Glutamatergic neuron (in vitro differentiated cells): ENCODE measurements at regions not wholly inside any gene's neighbourhood (a gene's known extent, or its start where the extent isn't known, plus 50 kb on each side); places are given as distances from the start of the nearest gene placed in this dataset.

ENCODE experiments used
- DNase-seq: peaks from one replicate; pipeline ENCODE4 v3.0.0; 2022
- H3K27ac Mint-ChIP-seq: one replicate; pipeline ENCODE4 v1.8.0; 2020; ENCODE audit warnings: mild to moderate bottlenecking, mixed read lengths, inconsistent platforms; ENCODE audit not compliant: unreplicated experiment
- H3K27me3 Mint-ChIP-seq: one replicate; pipeline ENCODE4 v1.8.0; 2020; ENCODE audit warnings: mild to moderate bottlenecking, moderate library complexity, mixed read lengths, inconsistent platforms; ENCODE audit not compliant: unreplicated experiment
- H3K36me3 Mint-ChIP-seq: one replicate; pipeline ENCODE4 v1.8.0; 2020; ENCODE audit warnings: mild to moderate bottlenecking, mixed read lengths, inconsistent platforms; ENCODE audit not compliant: unreplicated experiment
- H3K4me1 Mint-ChIP-seq: one replicate; pipeline ENCODE4 v1.8.0; 2020; ENCODE audit warnings: mild to moderate bottlenecking, low read depth, mixed read lengths, inconsistent platforms; ENCODE audit not compliant: unreplicated experiment
- H3K4me3 Mint-ChIP-seq: one replicate; pipeline ENCODE4 v1.8.0; 2020; ENCODE audit warnings: mild to moderate bottlenecking, mixed read lengths, inconsistent platforms; ENCODE audit not compliant: unreplicated experiment
- H3K9me3 Mint-ChIP-seq: one replicate; pipeline ENCODE4 v1.8.0; 2020; ENCODE audit warnings: mild to moderate bottlenecking, moderate library complexity, mixed read lengths, inconsistent platforms; ENCODE audit not compliant: unreplicated experiment
- TF ChIP-seq, protein P1 (sequence below): fragments of 200-600 bp; sonication (generic); IDR thresholded peaks from one replicate; pipeline ENCODE4 v1.5.0; 2021; ENCODE audit not compliant: partially characterized antibody, unreplicated experiment

DNA sequence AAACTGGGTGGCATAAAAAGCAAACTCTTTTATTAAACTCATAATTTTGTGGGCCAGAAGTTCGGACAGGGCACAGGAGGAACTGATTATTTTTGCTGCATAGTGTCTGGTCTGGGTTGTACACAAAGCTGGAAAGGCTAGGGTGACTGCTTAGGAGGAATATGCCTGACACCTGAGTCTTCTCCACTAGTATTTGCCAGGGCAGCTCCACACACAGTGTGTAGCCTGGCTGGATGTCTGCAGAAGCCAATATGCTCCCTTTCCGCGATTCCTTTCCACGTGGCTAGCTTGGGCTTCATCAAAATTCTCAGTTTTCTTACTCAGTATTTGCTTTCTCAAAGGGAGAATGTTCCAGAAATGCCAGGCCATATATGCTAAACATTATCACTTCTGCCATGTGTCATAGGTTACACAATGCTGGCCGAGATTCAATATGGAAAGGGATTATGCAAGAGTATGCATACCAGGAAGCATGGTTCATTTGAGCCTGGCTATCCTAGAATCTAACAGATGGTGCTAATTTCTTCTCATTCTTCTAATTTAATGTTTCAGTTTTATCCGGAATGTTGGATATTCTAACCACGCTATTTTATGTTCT lies 142.7 kb upstream of the DOK6 start:
- Mint-ChIP-seq H3K27ac (no peak overlapping the region), H3K9me3 (no peaks in the 10 kb centered on the region), H3K36me3 (no peaks in the 10 kb centered on the region), H3K4me1 (peaks cover 3% of the 10 kb centered on the region), H3K27me3 (no peaks in the 10 kb centered on the region), H3K4me3 (no peak overlapping the region)
- no peak for DNase-seq
- TF ChIP-seq, protein P1, sequence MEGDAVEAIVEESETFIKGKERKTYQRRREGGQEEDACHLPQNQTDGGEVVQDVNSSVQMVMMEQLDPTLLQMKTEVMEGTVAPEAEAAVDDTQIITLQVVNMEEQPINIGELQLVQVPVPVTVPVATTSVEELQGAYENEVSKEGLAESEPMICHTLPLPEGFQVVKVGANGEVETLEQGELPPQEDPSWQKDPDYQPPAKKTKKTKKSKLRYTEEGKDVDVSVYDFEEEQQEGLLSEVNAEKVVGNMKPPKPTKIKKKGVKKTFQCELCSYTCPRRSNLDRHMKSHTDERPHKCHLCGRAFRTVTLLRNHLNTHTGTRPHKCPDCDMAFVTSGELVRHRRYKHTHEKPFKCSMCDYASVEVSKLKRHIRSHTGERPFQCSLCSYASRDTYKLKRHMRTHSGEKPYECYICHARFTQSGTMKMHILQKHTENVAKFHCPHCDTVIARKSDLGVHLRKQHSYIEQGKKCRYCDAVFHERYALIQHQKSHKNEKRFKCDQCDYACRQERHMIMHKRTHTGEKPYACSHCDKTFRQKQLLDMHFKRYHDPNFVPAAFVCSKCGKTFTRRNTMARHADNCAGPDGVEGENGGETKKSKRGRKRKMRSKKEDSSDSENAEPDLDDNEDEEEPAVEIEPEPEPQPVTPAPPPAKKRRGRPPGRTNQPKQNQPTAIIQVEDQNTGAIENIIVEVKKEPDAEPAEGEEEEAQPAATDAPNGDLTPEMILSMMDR, result no peak

DNA sequence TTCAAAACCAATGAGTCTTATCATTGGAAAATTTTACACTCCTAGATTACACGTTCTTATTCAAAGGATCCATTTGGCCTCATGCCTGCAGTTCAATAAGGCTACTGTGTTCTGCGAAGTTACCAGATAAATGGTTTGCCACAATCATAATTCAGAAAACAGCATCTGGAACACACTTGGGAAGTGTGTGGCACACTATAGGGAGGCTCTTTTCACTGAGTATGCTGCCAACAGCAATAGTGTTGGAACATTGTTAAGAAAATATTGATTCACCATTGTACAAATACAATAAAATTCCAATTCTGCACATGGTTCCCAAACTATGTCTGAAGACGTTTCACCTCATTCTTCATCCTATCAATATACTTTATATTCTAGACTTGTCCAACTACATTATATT lies 141.4 kb upstream of the DOK6 start:
- Mint-ChIP-seq H3K4me3 (no peak overlapping the region), H3K4me1 (peaks cover 3% of the 10 kb centered on the region), H3K27me3 (no peaks in the 10 kb centered on the region), H3K9me3 (no peaks in the 10 kb centered on the region), H3K36me3 (no peaks in the 10 kb centered on the region), H3K27ac (no peak overlapping the region)
- TF ChIP-seq, protein P1, result no peak
- no peak for DNase-seq

DNA sequence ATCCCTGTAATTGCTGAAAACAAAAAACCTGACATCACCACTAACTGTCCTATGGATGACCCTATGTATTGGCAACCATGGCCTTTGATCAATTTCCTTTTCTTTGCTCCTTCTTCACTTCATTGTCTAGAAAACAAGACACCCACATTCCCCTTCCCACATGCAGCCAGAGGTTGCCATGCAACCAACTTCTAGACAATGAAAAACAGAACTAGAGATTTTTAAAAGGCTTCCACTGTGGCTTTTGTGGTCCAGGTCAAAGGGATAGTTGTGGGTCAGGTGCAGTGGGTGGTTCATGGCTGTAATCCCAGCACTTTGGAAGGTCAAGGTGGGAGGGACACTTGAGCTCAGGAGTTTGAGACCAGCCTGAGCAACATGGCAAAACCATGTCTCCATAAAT lies 139.3 kb upstream of the DOK6 start:
- Mint-ChIP-seq H3K27ac (no peak overlapping the region), H3K4me3 (no peak overlapping the region), H3K27me3 (no peaks in the 10 kb centered on the region), H3K36me3 (no peaks in the 10 kb centered on the region), H3K9me3 (no peaks in the 10 kb centered on the region), H3K4me1 (peaks cover 3% of the 10 kb centered on the region)
- no peak for DNase-seq
- TF ChIP-seq, protein P1, result no peak

DNA sequence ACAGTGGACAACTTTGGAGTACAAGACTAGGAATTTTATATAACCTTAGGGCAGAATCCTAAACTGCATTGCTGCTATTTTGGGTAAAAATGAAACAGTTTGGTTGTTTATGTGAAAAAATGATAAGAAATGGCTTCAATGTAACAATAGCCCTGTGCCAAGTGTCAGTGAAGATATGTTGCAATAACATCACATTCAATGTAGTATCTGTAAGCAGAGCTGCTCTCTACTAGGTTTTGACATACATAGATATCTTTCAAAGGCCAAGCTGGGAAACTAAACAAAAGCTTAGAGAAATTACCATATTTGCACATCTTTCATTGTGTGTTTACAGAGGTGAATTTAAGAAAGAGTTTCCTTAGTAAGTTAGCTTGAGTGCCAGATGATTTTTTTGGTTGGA lies 135.0 kb upstream of the DOK6 start:
- Mint-ChIP-seq H3K36me3 (no peaks in the 10 kb centered on the region), H3K27me3 (no peaks in the 10 kb centered on the region), H3K4me1 (no peaks in the 10 kb centered on the region), H3K4me3 (no peak overlapping the region), H3K9me3 (no peaks in the 10 kb centered on the region), H3K27ac (no peak overlapping the region)
- no peak for DNase-seq
- TF ChIP-seq, protein P1, result no peak

DNA sequence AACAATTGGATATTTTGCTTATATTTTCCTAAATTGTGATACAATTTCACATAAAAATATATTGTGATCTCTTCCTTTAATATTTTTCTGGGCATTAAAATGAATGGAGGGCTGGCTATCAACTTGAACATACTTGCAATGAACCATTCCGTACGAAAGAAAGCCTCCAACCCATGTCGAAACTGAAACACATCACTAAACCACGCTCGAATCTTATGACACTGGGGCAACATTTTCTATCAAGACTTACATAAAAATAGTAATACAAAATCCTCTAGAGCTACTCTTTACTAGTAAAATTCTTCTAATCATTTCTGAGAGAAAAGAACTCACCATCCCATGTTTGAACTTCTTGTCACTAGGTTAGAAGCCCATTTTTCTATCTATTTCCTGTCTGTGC lies 132.8 kb upstream of the DOK6 start:
- DNase-seq, result no peak
- Mint-ChIP-seq H3K4me3 (no peak overlapping the region), H3K36me3 (no peaks in the 10 kb centered on the region), H3K4me1 (no peaks in the 10 kb centered on the region), H3K27me3 (no peaks in the 10 kb centered on the region), H3K9me3 (no peaks in the 10 kb centered on the region), H3K27ac (no peak overlapping the region)
- TF ChIP-seq, protein P1, result no peak
